Glutamatergic neuron (in vitro differentiated cells): ENCODE measurements at regions not wholly inside any gene's neighbourhood (a gene's known extent, or its start where the extent isn't known, plus 50 kb on each side); places are given as distances from the start of the nearest gene placed in this dataset.

Experiments used
- DNase-seq: peaks from one replicate; pipeline ENCODE4 v3.0.0; 2022
- H3K27ac Mint-ChIP-seq: one replicate; pipeline ENCODE4 v1.8.0; 2020; ENCODE audit warnings: mild to moderate bottlenecking, mixed read lengths, inconsistent platforms; ENCODE audit not compliant: unreplicated experiment
- H3K27me3 Mint-ChIP-seq: one replicate; pipeline ENCODE4 v1.8.0; 2020; ENCODE audit warnings: mild to moderate bottlenecking, moderate library complexity, mixed read lengths, inconsistent platforms; ENCODE audit not compliant: unreplicated experiment
- H3K36me3 Mint-ChIP-seq: one replicate; pipeline ENCODE4 v1.8.0; 2020; ENCODE audit warnings: mild to moderate bottlenecking, mixed read lengths, inconsistent platforms; ENCODE audit not compliant: unreplicated experiment
- H3K4me1 Mint-ChIP-seq: one replicate; pipeline ENCODE4 v1.8.0; 2020; ENCODE audit warnings: mild to moderate bottlenecking, low read depth, mixed read lengths, inconsistent platforms; ENCODE audit not compliant: unreplicated experiment
- H3K4me3 Mint-ChIP-seq: one replicate; pipeline ENCODE4 v1.8.0; 2020; ENCODE audit warnings: mild to moderate bottlenecking, mixed read lengths, inconsistent platforms; ENCODE audit not compliant: unreplicated experiment
- H3K9me3 Mint-ChIP-seq: one replicate; pipeline ENCODE4 v1.8.0; 2020; ENCODE audit warnings: mild to moderate bottlenecking, moderate library complexity, mixed read lengths, inconsistent platforms; ENCODE audit not compliant: unreplicated experiment
- CTCF ChIP-seq: fragments of 200-600 bp; sonication (generic); IDR thresholded peaks from one replicate; pipeline ENCODE4 v1.5.0; 2021; ENCODE audit not compliant: partially characterized antibody, unreplicated experiment

DNA sequence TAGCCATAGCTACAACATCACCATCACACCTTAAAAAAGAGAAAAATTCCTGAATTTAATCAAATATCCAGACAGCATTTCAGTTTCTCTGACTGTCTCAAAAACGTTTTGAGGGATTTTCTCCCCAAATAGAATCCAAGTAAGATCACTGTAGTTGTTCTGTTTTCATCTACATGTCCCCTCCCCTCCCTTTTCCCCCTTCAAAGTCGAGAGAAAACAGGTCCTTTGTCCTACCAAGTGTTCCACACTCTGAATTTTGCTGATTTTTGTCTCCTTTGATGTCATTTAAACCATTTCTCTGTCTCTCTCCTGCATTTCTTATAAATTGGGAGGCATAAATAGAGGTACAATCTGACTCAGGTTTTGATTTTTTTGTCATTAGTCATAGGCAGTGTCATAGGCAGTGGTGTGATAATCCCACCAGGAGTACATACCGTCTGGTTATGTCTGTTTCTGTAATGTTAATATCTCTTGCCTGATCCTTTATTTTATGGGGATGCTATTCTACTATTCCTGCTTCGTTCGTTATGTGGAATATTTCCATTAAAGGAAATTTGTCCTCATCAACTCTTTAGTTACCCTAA is 348.6 kb downstream of the PTTG2 start:
- Mint-ChIP-seq H3K4me3 (no peak overlapping the region), H3K27me3 (peaks cover 4% of the 10 kb centered on the region), H3K27ac (no peak overlapping the region), H3K9me3 (no peaks in the 10 kb centered on the region), H3K36me3 (peaks cover 5% of the 10 kb centered on the region), H3K4me1 (no peaks in the 10 kb centered on the region)
- TF ChIP-seq CTCF: no peak
- DNase-seq: no peak

- no peak for DNase-seq
- Mint-ChIP-seq H3K27me3 (peaks cover 4% of the 10 kb centered on the region), H3K27ac (no peak overlapping the region), H3K4me3 (no peak overlapping the region), H3K36me3 (peaks cover 5% of the 10 kb centered on the region), H3K4me1 (no peaks in the 10 kb centered on the region), H3K9me3 (no peaks in the 10 kb centered on the region)
- TF ChIP-seq CTCF: no peak
These were observed 349.3 kb downstream of the PTTG2 start for GRCh38 chr4:38309471-38309870.

GRCh38 chr4:38310446-38311043 is 350.3 kb downstream of the PTTG2 start:
- Mint-ChIP-seq H3K4me3 (no peak overlapping the region), H3K36me3 (peaks cover 5% of the 10 kb centered on the region), H3K27ac (no peak overlapping the region), H3K27me3 (peaks cover 4% of the 10 kb centered on the region), H3K9me3 (no peaks in the 10 kb centered on the region), H3K4me1 (no peaks in the 10 kb centered on the region)
- no peak for TF ChIP-seq CTCF
- no peak for DNase-seq

- H3K27ac Mint-ChIP-seq: no peak overlapping the region
- no peaks in the 10 kb centered on the region for H3K4me1 Mint-ChIP-seq
- H3K4me3 Mint-ChIP-seq: no peak overlapping the region
- TF ChIP-seq CTCF: no peak
- peaks cover 5% of the 10 kb centered on the region for H3K36me3 Mint-ChIP-seq
- no peaks in the 10 kb centered on the region for H3K9me3 Mint-ChIP-seq
- peaks cover 2% of the 10 kb centered on the region for H3K27me3 Mint-ChIP-seq
- DNase-seq: no peak
These were observed 351.4 kb downstream of the PTTG2 start for GRCh38 chr4:38311495-38312126.

DNA sequence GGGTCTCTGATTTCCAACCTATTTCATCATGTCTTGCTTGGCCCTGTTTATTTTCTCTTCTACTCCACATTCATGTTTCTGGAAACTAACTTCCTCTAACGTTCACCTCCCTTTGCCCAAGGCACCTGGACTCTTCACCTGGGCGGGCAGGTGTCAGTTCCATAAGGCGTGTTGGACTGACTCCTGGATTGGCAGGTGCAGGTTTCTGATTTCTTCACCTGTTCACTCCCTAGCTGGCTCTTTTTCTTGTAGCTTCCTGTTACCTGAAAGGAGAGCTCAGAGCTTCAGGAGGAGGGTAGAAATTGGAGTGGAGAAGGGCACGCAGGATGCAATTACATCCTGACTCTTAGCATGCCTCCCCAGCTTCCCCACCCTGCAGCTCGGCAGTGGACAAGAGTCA is 350.8 kb upstream of the KLF3 start:
- no peak overlapping the region for H3K4me3 Mint-ChIP-seq
- no peak for DNase-seq
- H3K36me3 Mint-ChIP-seq: peaks cover 5% of the 10 kb centered on the region
- H3K9me3 Mint-ChIP-seq: no peaks in the 10 kb centered on the region
- no peak overlapping the region for H3K27ac Mint-ChIP-seq
- TF ChIP-seq CTCF: no peak
- H3K4me1 Mint-ChIP-seq: peaks cover under 1% of the 10 kb centered on the region
- H3K27me3 Mint-ChIP-seq: peaks cover 2% of the 10 kb centered on the region
